HCT116 (cell line): ENCODE measurements at regions not wholly inside any gene's neighbourhood (a gene's known extent, or its start where the extent isn't known, plus 50 kb on each side); places are given as distances from the start of the nearest gene placed in this dataset. TPM values are rescaled to one million over a fixed set of nuclear protein-coding genes. Genes with fewer than 3 reads are reported as not detected.

Experiments used
- ATAC-seq: fragments of 200-7000 bp; cut with Tn5 transposase; 2 replicates; pipeline ENCODE4 v1.9.1; 2020; ENCODE audit warnings: mild to moderate bottlenecking, moderate library complexity
- BruUV-seq: library from RNA; stranded (reverse); fragments of 400-500 nt; replicated peaks from 2 replicates; lab custom pipeline; 2021; lab: Mats Ljungman, UMichigan
- CTCF ChIA-PET: fragments of 300-600 bp; sonication (Branson Sonifier 250); formaldehyde crosslinking; loops from one replicate; lab custom pipeline; 2021; ENCODE audit warnings: antibody characterized with exemption; lab: Charles Lee
- POLR2A ChIA-PET: fragments of 300-600, 350-600 bp; sonication (Branson Sonifier 250); formaldehyde crosslinking; loops from one replicate; lab custom pipeline; 2021; ENCODE audit warnings: antibody characterized with exemption; lab: Charles Lee
- RAD21 ChIA-PET, 2 experiments: fragments of 300-600 bp; sonication (Branson Sonifier 250); formaldehyde crosslinking; loops; one replicate each; lab custom pipeline; 2023; ENCODE audit warnings: low total read pairs in 2 of 2; ENCODE audit not compliant: uncharacterized antibody in 2 of 2, unreplicated experiment in 2 of 2, low non-redundant PET in 1 of 2; lab: Charles Lee
- DNase-seq: peaks from one replicate; pipeline ENCODE4 v3.0.0-alpha.2; 2010; ENCODE audit warnings: low read depth, low spot score
- H2AFZ ChIP-seq: fragments of 200-600 bp; shearing (Covaris generic), sonication (generic); 2 replicates; pipeline ENCODE4 v1.6.1; 2017; ENCODE audit warnings: low read depth, mixed run types, mixed read lengths, antibody characterized with exemption, low read length; ENCODE audit not compliant: poor library complexity, severe bottlenecking
- H3K27ac ChIP-seq: 2 replicates; pipeline ENCODE4 v1.5.1; 2012; ENCODE audit warnings: low read depth, low read length
- H3K27me3 ChIP-seq: fragments of 200-600 bp; sonication (generic); 2 replicates; pipeline ENCODE4 v1.6.1; 2016; ENCODE audit warnings: mixed run types, low read length, mixed read lengths; ENCODE audit not compliant: insufficient read depth
- H3K36me3 ChIP-seq, 2 experiments: fragments of 200-500 bp in 1 of 2; fragments of 200-600 bp in 1 of 2; sonication (Bioruptor generic) in 1 of 2; sonication (generic) in 1 of 2; 2 replicates each; pipeline versions ENCODE4 v1.5.1 to v1.6.1; 2014 to 2016; ENCODE audit warnings: low read length in 2 of 2, inconsistent platforms in 1 of 2, mixed read lengths in 1 of 2, mixed run types in 1 of 2; ENCODE audit not compliant: insufficient read depth in 2 of 2, control insufficient read depth in 1 of 2
- H3K4me1 ChIP-seq, 2 experiments: fragments of 200-600 bp in 1 of 2; sonication (generic) in 1 of 2; 2 replicates each; pipeline versions ENCODE4 v1.5.1 to v1.6.1; 2012 to 2017; ENCODE audit warnings: low read length in 2 of 2, inconsistent platforms in 1 of 2, mild to moderate bottlenecking in 1 of 2, mixed read lengths in 1 of 2, mixed run types in 1 of 2, moderate library complexity in 1 of 2; ENCODE audit not compliant: insufficient read depth in 2 of 2, control insufficient read depth in 1 of 2
- H3K4me2 ChIP-seq: fragments of 200-600 bp; sonication (generic); 2 replicates; pipeline ENCODE4 v1.6.1; 2017; ENCODE audit warnings: mixed run types, low read length, mixed read lengths
- H3K4me3 ChIP-seq, 2 experiments: fragments of 200-600 bp in 1 of 2; sonication (generic) in 1 of 2; replicated peaks in 1 of 2; 2 replicates each; pipeline ENCODE4 v1.5.1; 2011 to 2016; ENCODE audit warnings: low read length in 2 of 2, control low read depth in 1 of 2, low read depth in 1 of 2, mild to moderate bottlenecking in 1 of 2, mixed read lengths in 1 of 2, mixed run types in 1 of 2
- H3K79me2 ChIP-seq: fragments of 200-600 bp; sonication (generic); 2 replicates; pipeline ENCODE4 v1.6.1; 2017; ENCODE audit warnings: mild to moderate bottlenecking, mixed run types, low read length, moderate library complexity, mixed read lengths; ENCODE audit not compliant: insufficient read depth
- H3K9ac ChIP-seq: fragments of 200-600 bp; sonication (generic); 2 replicates; pipeline ENCODE4 v1.6.1; 2016; ENCODE audit warnings: low read length, mixed read lengths
- H3K9me2 ChIP-seq: fragments of 200-600 bp; sonication (generic), shearing (Covaris generic); 2 replicates; pipeline ENCODE4 v1.6.1; 2017; ENCODE audit warnings: mixed run types, mild to moderate bottlenecking, moderate library complexity; ENCODE audit not compliant: insufficient read depth
- H3K9me3 ChIP-seq, 2 experiments: fragments of 200-500 bp in 1 of 2; fragments of 200-600 bp in 1 of 2; sonication (Bioruptor generic) in 1 of 2; sonication (generic) in 1 of 2; 2 replicates each; pipeline ENCODE4 v1.6.1; 2014 to 2017; ENCODE audit warnings: low read length in 2 of 2, mixed read lengths in 2 of 2, inconsistent platforms in 1 of 2, low read depth in 1 of 2, mild to moderate bottlenecking in 1 of 2, mixed run types in 1 of 2, moderate library complexity in 1 of 2; ENCODE audit not compliant: control insufficient read depth in 1 of 2, insufficient read depth in 1 of 2
- H4K20me1 ChIP-seq: fragments of 200-600 bp; sonication (generic), shearing (Covaris generic); 2 replicates; pipeline ENCODE4 v1.6.1; 2017; ENCODE audit warnings: mixed run types, mild to moderate bottlenecking, moderate library complexity; ENCODE audit not compliant: insufficient read depth
- CBX3 ChIP-seq: IDR thresholded peaks from 2 replicates; pipeline ENCODE4 v1.6.1; 2012; ENCODE audit warnings: low read depth
- CEBPB ChIP-seq: IDR thresholded peaks from 2 replicates; pipeline ENCODE4 v1.6.1; 2012; ENCODE audit warnings: low read depth
- EGR1 ChIP-seq: IDR thresholded peaks from 2 replicates; pipeline ENCODE4 v1.6.1; 2012; ENCODE audit warnings: low read depth
- ELF1 ChIP-seq: IDR thresholded peaks from 2 replicates; pipeline ENCODE4 v1.6.1; 2012; ENCODE audit warnings: low read depth, borderline replicate concordance
- EZH2 ChIP-seq: fragments of 200-600 bp; sonication (generic); IDR thresholded peaks from 2 replicates; pipeline ENCODE4 v1.6.1; 2017; ENCODE audit warnings: antibody characterized with exemption, mixed run types
- JUND ChIP-seq: IDR thresholded peaks from 2 replicates; pipeline ENCODE4 v1.6.1; 2012
- MAX ChIP-seq: IDR thresholded peaks from 2 replicates; pipeline ENCODE4 v1.6.1; 2012
- POLR2A ChIP-seq: IDR thresholded peaks from 2 replicates; pipeline ENCODE4 v1.7.0; 2011; ENCODE audit warnings: borderline replicate concordance; ENCODE audit not compliant: insufficient read depth, insufficient read length; ENCODE audit errors: extremely low read depth
- RAD21 ChIP-seq: IDR thresholded peaks from 2 replicates; pipeline ENCODE4 v1.6.1; 2012; ENCODE audit warnings: low read depth, mild to moderate bottlenecking
- SP1 ChIP-seq: IDR thresholded peaks from 2 replicates; pipeline ENCODE4 v1.6.1; 2012; ENCODE audit warnings: low read depth
- SRF ChIP-seq: IDR thresholded peaks from 2 replicates; pipeline ENCODE4 v1.6.1; 2012; ENCODE audit warnings: low read depth
- TCF7L2 ChIP-seq: IDR thresholded peaks from 2 replicates; pipeline ENCODE4 v1.7.0; 2011; ENCODE audit warnings: borderline replicate concordance, inconsistent platforms; ENCODE audit not compliant: insufficient read depth, insufficient read length; ENCODE audit errors: extremely low read depth
- YY1 ChIP-seq: IDR thresholded peaks from 2 replicates; pipeline ENCODE4 v1.6.1; 2011; ENCODE audit warnings: low read length, low read depth, moderate library complexity, mild to moderate bottlenecking; ENCODE audit not compliant: insufficient replicate concordance; ENCODE audit errors: extremely low read depth
- ZBTB33 ChIP-seq: IDR thresholded peaks from 2 replicates; pipeline ENCODE4 v1.6.1; 2011; ENCODE audit warnings: mild to moderate bottlenecking, low read length, moderate library complexity; ENCODE audit not compliant: insufficient replicate concordance; ENCODE audit errors: extremely low read depth
- ZFX ChIP-seq: fragments of 450-650 bp; IDR thresholded peaks from 2 replicates; pipeline ENCODE4 v1.6.1; 2017
- ZNF274 ChIP-seq: fragments of 200-500 bp; sonication (Bioruptor generic); IDR thresholded peaks from 2 replicates; pipeline ENCODE4 v1.6.1; 2014; ENCODE audit warnings: mild to moderate bottlenecking, low read depth, low read length, inconsistent platforms
- intact Hi-C: fragments of 100-400 bp; cut with micrococcal nuclease; formaldehyde crosslinking; loops from 2 replicates; pipeline ENCODE4 v1.10.0; 2022
- microRNA-seq: library from miRNA; unstranded; fragments of <30 nt; microRNA quantifications from one replicate; pipeline ENCODE4, GENCODE V29; 2016; ENCODE audit warnings: borderline number of aligned reads
- TF ChIP-seq, protein P1 (sequence below), 3 experiments: fragments of 200-600 bp in 1 of 3; sonication (generic) in 1 of 3; IDR thresholded peaks in 2 of 3; conservative IDR thresholded peaks in 1 of 3; 2 replicates each; pipeline ENCODE4 v1.5.1; 2012 to 2017; ENCODE audit warnings: low read depth in 2 of 3, low read length in 2 of 3, antibody characterized with exemption in 1 of 3, borderline replicate concordance in 1 of 3, control low read depth in 1 of 3, mild to moderate bottlenecking in 1 of 3, mixed read lengths in 1 of 3, mixed run types in 1 of 3, moderate library complexity in 1 of 3; ENCODE audit not compliant: insufficient read depth in 1 of 3

GRCh38 chr5:7331131-7331530, 64.8 kb upstream of the ADCY2 start:
- no peak overlapping the region for H2AFZ ChIP-seq

More at GRCh38 chr5:7331131-7331530, 64.8 kb upstream of the ADCY2 start:
- RAD21 ChIA-PET = no interaction called here
- ATAC-seq (no peak), DNase-seq (no peak)
- no TSS peak for BruUV-seq
- Histone ChIP-seq H3K4me1 (no peaks in the 10 kb centered on the region), H3K9me2 (no peaks in the 10 kb centered on the region), H3K36me3 (no peaks in the 10 kb centered on the region), H3K4me3 (no peak overlapping the region), H3K79me2 (no peaks in the 10 kb centered on the region), H3K9me3 (peaks cover 17% of the 10 kb centered on the region in 2 experiments; a peak in 2 of 4 replicates), H3K27ac (no peak overlapping the region), H3K9ac (no peak overlapping the region), H4K20me1 (no peaks in the 10 kb centered on the region), H3K27me3 (no peaks in the 10 kb centered on the region), H3K4me2 (no peak overlapping the region)
- intact Hi-C loops = no loop called here
- TF ChIP-seq CEBPB (no peak), ZFX (no peak), CBX3 (no peak), SP1 (no peak), ZNF274 (no peak), TCF7L2 (no peak), MAX (no peak), POLR2A (no peak), ELF1 (no peak), EGR1 (no peak), YY1 (no peak), ZBTB33 (no peak), SRF (no peak), EZH2 (no peak), JUND (no peak), RAD21 (no peak)
- TF ChIP-seq, protein P1, sequence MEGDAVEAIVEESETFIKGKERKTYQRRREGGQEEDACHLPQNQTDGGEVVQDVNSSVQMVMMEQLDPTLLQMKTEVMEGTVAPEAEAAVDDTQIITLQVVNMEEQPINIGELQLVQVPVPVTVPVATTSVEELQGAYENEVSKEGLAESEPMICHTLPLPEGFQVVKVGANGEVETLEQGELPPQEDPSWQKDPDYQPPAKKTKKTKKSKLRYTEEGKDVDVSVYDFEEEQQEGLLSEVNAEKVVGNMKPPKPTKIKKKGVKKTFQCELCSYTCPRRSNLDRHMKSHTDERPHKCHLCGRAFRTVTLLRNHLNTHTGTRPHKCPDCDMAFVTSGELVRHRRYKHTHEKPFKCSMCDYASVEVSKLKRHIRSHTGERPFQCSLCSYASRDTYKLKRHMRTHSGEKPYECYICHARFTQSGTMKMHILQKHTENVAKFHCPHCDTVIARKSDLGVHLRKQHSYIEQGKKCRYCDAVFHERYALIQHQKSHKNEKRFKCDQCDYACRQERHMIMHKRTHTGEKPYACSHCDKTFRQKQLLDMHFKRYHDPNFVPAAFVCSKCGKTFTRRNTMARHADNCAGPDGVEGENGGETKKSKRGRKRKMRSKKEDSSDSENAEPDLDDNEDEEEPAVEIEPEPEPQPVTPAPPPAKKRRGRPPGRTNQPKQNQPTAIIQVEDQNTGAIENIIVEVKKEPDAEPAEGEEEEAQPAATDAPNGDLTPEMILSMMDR (IDR thresholded peaks at IDR 0.05 in 2 of 3, conservative IDR thresholded peaks at IDR 0.05 in 1 of 3; ENCODE audit: borderline replicate concordance in 1 of 3, insufficient read depth in 1 of 3, low read depth in 2 of 3, low read length in 2 of 3) = no peak
- CTCF ChIA-PET = no interaction called here
- POLR2A ChIA-PET = no interaction called here

Small RNA genes in the stretch of these regions (microRNA-seq; reads per million reads assigned to microRNA genes)
- gene MIR4278 = not detected
